ENCODE measurements at regions not wholly inside any gene's neighbourhood (a gene's known extent, or its start where the extent isn't known, plus 50 kb on each side); places are given as distances from the start of the nearest gene placed in this dataset.

DNA sequence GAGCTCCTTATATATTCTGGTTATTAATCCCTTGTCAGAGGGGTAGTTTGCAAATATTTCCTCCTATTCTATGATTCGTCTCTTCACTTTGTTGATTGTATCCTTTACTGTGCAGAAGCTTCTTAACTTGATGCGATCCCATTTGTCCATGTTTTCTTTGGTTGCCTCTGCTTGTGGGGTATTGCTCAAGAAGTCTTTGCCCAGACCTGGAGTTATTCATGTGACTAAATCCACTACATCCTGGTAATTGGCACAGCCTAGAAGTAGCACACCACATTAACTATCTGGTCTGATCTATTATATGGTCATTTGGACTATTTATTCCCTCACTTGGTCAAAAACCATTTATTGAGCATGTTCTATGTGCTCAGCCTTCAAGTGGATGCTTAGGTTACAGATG, 164.8 kb upstream of the ATP11B start:
- BruUV-seq (replicated peaks) = no TSS peak
- dilution Hi-C loops (cut with MboI; ENCODE audit: extremely low pct_ligation_motif_present, low sequenced_read_pairs) = no loop called here
- Histone ChIP-seq H3K4me3 (replicated peaks in 1 of 3; ENCODE audit: insufficient read depth in 1 of 3, low read depth in 1 of 3, low read length in 3 of 3) (no peak overlapping the region), H2AFZ (ENCODE audit: low read depth, low read length) (no peak overlapping the region), H3K9me1 (replicated peaks; ENCODE audit: control insufficient read depth, extremely low read depth, insufficient read depth, low read length) (no peaks in the 10 kb centered on the region), H3K27me3 (ENCODE audit: control insufficient read depth in 2 of 2, insufficient read depth in 2 of 2, low read length in 2 of 2) (peaks cover 0 to 4% of the 10 kb centered on the region in 2 experiments), H3K4me2 (ENCODE audit: insufficient read depth, low read length) (no peak overlapping the region), H3K27ac (ENCODE audit: insufficient read depth, low read depth, low read length) (no peak overlapping the region), H3K9me3 (replicated peaks; ENCODE audit: control insufficient read depth, insufficient read depth, low read length) (no peaks in the 10 kb centered on the region), H3K9ac (replicated peaks; ENCODE audit: extremely low read depth, insufficient read depth, low read length) (no peak overlapping the region), H3K36me3 (ENCODE audit: control insufficient read depth in 2 of 2, extremely low read depth in 1 of 2, insufficient read depth in 2 of 2, low read length in 2 of 2) (no peaks in the 10 kb centered on the region), H3K4me1 (ENCODE audit: control insufficient read depth, extremely low read depth, insufficient read depth, low read length) (no peaks in the 10 kb centered on the region), H3K79me2 (ENCODE audit: control insufficient read depth, insufficient read depth, low read length) (no peaks in the 10 kb centered on the region), H4K20me1 (replicated peaks; ENCODE audit: control insufficient read depth, extremely low read depth, insufficient read depth, low read length) (no peaks in the 10 kb centered on the region)
- intact Hi-C loops (cut with micrococcal nuclease) = no loop called here
- CTCF ChIA-PET = interaction anchor here (0.9 to 1.8 kb wide), 3 partner anchors 10 to 32 kb away, joined by 3 to 4 read pairs (median 4); no protein-coding TSS in a partner anchor
- POLR2A ChIA-PET = no interaction called here
- FAIRE-seq (no peak), DNase-seq (ENCODE audit: low read depth, low spot score) (no peak)
- no peak for TF ChIP-seq GATA2 (IDR thresholded peaks at IDR 0.05; ENCODE audit: insufficient read depth, insufficient read length, low read depth, low read length)
- TF ChIP-seq POLR2A (IDR thresholded peaks at IDR 0.05; ENCODE audit: low read depth, low read length) = no peak
- TF ChIP-seq EZH2 (IDR thresholded peaks at IDR 0.05; ENCODE audit: borderline replicate concordance, low read depth, low read length, severe bottlenecking) = no peak
- TF ChIP-seq MYC (IDR thresholded peaks at IDR 0.05; ENCODE audit: low read depth, low read length) = no peak
- no peak for TF ChIP-seq FOS (IDR thresholded peaks at IDR 0.05; ENCODE audit: borderline replicate concordance, insufficient read depth, low read length)

DNA sequence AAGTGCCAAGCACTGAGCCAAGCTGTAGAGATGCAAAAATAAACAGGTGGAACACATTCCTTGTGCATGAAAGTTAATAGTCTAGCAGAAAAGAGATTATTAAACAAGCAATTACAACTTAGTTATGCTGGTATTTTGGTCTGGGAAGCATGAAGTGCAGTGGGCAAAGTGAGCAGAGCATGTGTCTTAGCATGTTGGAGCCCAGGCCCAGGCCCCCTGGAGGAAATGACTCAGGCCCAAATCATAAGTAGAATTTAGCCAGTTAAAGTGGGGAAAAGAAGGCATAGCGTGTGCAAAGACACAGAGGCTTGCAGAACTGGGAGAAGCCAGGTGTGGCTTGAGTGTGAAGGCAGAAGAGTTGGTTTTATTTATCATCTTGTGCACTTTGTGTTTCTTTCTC, 163.8 kb upstream of the ATP11B start:
- ChIA-PET POLR2A (no interaction called here), CTCF (no interaction called here)
- H3K9me1 ChIP-seq (replicated peaks; ENCODE audit: control insufficient read depth, extremely low read depth, insufficient read depth, low read length) = no peaks in the 10 kb centered on the region
- intact Hi-C loops (cut with micrococcal nuclease) = no loop called here
- DNase-seq (ENCODE audit: low read depth, low spot score) (no peak), FAIRE-seq (no peak)
- H3K9ac ChIP-seq (replicated peaks; ENCODE audit: extremely low read depth, insufficient read depth, low read length) = no peak overlapping the region
- no peaks in the 10 kb centered on the region for H4K20me1 ChIP-seq (replicated peaks; ENCODE audit: control insufficient read depth, extremely low read depth, insufficient read depth, low read length)
- H3K4me1 ChIP-seq (ENCODE audit: control insufficient read depth, extremely low read depth, insufficient read depth, low read length) = no peaks in the 10 kb centered on the region
- H3K79me2 ChIP-seq (ENCODE audit: control insufficient read depth, insufficient read depth, low read length) = no peaks in the 10 kb centered on the region
- H3K4me2 ChIP-seq (ENCODE audit: insufficient read depth, low read length) = no peak overlapping the region
- H3K27me3 ChIP-seq (ENCODE audit: control insufficient read depth in 2 of 2, insufficient read depth in 2 of 2, low read length in 2 of 2) = peaks cover 0 to 4% of the 10 kb centered on the region in 2 experiments
- dilution Hi-C loops (cut with MboI; ENCODE audit: extremely low pct_ligation_motif_present, low sequenced_read_pairs) = no loop called here
- no peak overlapping the region for H2AFZ ChIP-seq (ENCODE audit: low read depth, low read length)
- TF ChIP-seq MYC (IDR thresholded peaks at IDR 0.05; ENCODE audit: low read depth, low read length) = no peak
- TF ChIP-seq, protein P1, sequence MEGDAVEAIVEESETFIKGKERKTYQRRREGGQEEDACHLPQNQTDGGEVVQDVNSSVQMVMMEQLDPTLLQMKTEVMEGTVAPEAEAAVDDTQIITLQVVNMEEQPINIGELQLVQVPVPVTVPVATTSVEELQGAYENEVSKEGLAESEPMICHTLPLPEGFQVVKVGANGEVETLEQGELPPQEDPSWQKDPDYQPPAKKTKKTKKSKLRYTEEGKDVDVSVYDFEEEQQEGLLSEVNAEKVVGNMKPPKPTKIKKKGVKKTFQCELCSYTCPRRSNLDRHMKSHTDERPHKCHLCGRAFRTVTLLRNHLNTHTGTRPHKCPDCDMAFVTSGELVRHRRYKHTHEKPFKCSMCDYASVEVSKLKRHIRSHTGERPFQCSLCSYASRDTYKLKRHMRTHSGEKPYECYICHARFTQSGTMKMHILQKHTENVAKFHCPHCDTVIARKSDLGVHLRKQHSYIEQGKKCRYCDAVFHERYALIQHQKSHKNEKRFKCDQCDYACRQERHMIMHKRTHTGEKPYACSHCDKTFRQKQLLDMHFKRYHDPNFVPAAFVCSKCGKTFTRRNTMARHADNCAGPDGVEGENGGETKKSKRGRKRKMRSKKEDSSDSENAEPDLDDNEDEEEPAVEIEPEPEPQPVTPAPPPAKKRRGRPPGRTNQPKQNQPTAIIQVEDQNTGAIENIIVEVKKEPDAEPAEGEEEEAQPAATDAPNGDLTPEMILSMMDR (IDR thresholded peaks at IDR 0.05; ENCODE audit: extremely low read depth in 1 of 2, insufficient read depth in 1 of 2, low read depth in 1 of 2, low read length in 2 of 2) = no peak
- TF ChIP-seq EZH2 (IDR thresholded peaks at IDR 0.05; ENCODE audit: borderline replicate concordance, low read depth, low read length, severe bottlenecking) = no peak
- BruUV-seq (replicated peaks) = no TSS peak
- H3K9me3 ChIP-seq (replicated peaks; ENCODE audit: control insufficient read depth, insufficient read depth, low read length) = no peaks in the 10 kb centered on the region
- no peak overlapping the region for H3K4me3 ChIP-seq (replicated peaks in 1 of 3; ENCODE audit: insufficient read depth in 1 of 3, low read depth in 1 of 3, low read length in 3 of 3)
- H3K27ac ChIP-seq (ENCODE audit: insufficient read depth, low read depth, low read length) = no peak overlapping the region
- H3K36me3 ChIP-seq (ENCODE audit: control insufficient read depth in 2 of 2, extremely low read depth in 1 of 2, insufficient read depth in 2 of 2, low read length in 2 of 2) = no peaks in the 10 kb centered on the region
